SKM-1 treated with dmso at 0.1 percent for 144 hours (cell line): ENCODE measurements at regions not wholly inside any gene's neighbourhood (a gene's known extent, or its start where the extent isn't known, plus 50 kb on each side); places are given as distances from the start of the nearest gene placed in this dataset.

Experiments used
- DNase-seq: peaks from one replicate; lab custom pipeline; 2025; ENCODE audit not compliant: unreplicated experiment; lab: John Stamatoyannopoulos, UW

- no peak for DNase-seq
Observed at GRCh38 chr9:78848061-78848460, 551.1 kb downstream of the PSAT1 start.

- DNase-seq = no peak
Observed at GRCh38 chr9:78856144-78856543, 559.2 kb downstream of the PSAT1 start.

GRCh38 chr9:78856781-78857180 lies 559.9 kb downstream of the PSAT1 start:
- DNase-seq = no peak

GRCh38 chr9:78857373-78858225 lies 560.7 kb downstream of the PSAT1 start:
- DNase-seq = no peak

- no peak for DNase-seq
Observed at GRCh38 chr9:78858266-78858665, 561.3 kb downstream of the PSAT1 start.

GRCh38 chr9:78860801-78861475 lies 564.0 kb downstream of the PSAT1 start:
- no peak for DNase-seq

GRCh38 chr9:78863531-78863930 lies 566.6 kb downstream of the PSAT1 start:
- no peak for DNase-seq

GRCh38 chr9:78865737-78866136 lies 568.8 kb downstream of the PSAT1 start:
- DNase-seq = no peak

- no peak for DNase-seq
Observed at GRCh38 chr9:78866207-78867132, 569.5 kb downstream of the PSAT1 start.

- no peak for DNase-seq
Observed at GRCh38 chr9:78871086-78871451, 574.1 kb downstream of the PSAT1 start.

GRCh38 chr9:78871452-78872331 lies 574.8 kb downstream of the PSAT1 start:
- no peak for DNase-seq

- DNase-seq = no peak
Observed at GRCh38 chr9:78874061-78874460, 577.1 kb downstream of the PSAT1 start.

GRCh38 chr9:78879324-78880100 lies 582.6 kb downstream of the PSAT1 start:
- no peak for DNase-seq

GRCh38 chr9:78881295-78881694 lies 584.4 kb downstream of the PSAT1 start:
- no peak for DNase-seq

GRCh38 chr9:78882481-78882880 lies 585.6 kb downstream of the PSAT1 start:
- DNase-seq = no peak

GRCh38 chr9:78884611-78885150 lies 587.8 kb downstream of the PSAT1 start:
- DNase-seq = no peak

GRCh38 chr9:78892182-78892581 lies 595.3 kb downstream of the PSAT1 start:
- DNase-seq = no peak

GRCh38 chr9:78892769-78893168 lies 595.8 kb downstream of the PSAT1 start:
- no peak for DNase-seq

- DNase-seq = no peak
Observed at GRCh38 chr9:78893774-78894401, 597.0 kb downstream of the PSAT1 start.
